ENCODE measurements at regions not wholly inside any gene's neighbourhood (a gene's known extent, or its start where the extent isn't known, plus 50 kb on each side); places are given as distances from the start of the nearest gene placed in this dataset.
A peak's percentile ranks its signal among the peaks of the same experiment; 100 is the strongest.

- FAIRE-seq: no peak
- no peak for DNase-seq (ENCODE audit: insufficient read length, low spot score)
These were observed 815.8 kb downstream of the BRINP1 start for GRCh38 chr9:118553465-118553864.

GRCh38 chr9:118554987-118555386, 814.2 kb downstream of the BRINP1 start:
- no peak for FAIRE-seq
- no peak for DNase-seq (ENCODE audit: insufficient read length, low spot score)

GRCh38 chr9:118558026-118558425, 811.2 kb downstream of the BRINP1 start:
- DNase-seq (ENCODE audit: insufficient read length, low spot score): no peak
- no peak for FAIRE-seq

GRCh38 chr9:118558891-118559290, 810.3 kb downstream of the BRINP1 start:
- no peak for DNase-seq (ENCODE audit: insufficient read length, low spot score)
- FAIRE-seq: no peak

GRCh38 chr9:118561051-118561450, 808.2 kb downstream of the BRINP1 start:
- DNase-seq (ENCODE audit: insufficient read length, low spot score): no peak
- no peak for FAIRE-seq

GRCh38 chr9:118563677-118564076, 805.6 kb downstream of the BRINP1 start:
- FAIRE-seq (no peak), DNase-seq (ENCODE audit: insufficient read length, low spot score) (no peak)

- FAIRE-seq (no peak), DNase-seq (ENCODE audit: insufficient read length, low spot score) (no peak)
These were observed 801.4 kb downstream of the BRINP1 start for GRCh38 chr9:118567861-118568260.

- FAIRE-seq (no peak), DNase-seq (ENCODE audit: insufficient read length, low spot score) (no peak)
These were observed 800.5 kb downstream of the BRINP1 start for GRCh38 chr9:118568704-118569103.

- DNase-seq (ENCODE audit: insufficient read length, low spot score): no peak
- no peak for FAIRE-seq
These were observed 800.1 kb downstream of the BRINP1 start for GRCh38 chr9:118569148-118569547.

- FAIRE-seq (no peak), DNase-seq (ENCODE audit: insufficient read length, low spot score) (no peak)
These were observed 799.2 kb downstream of the BRINP1 start for GRCh38 chr9:118570066-118570465.

GRCh38 chr9:118575341-118576070, 793.7 kb downstream of the BRINP1 start:
- FAIRE-seq (no peak), DNase-seq (ENCODE audit: insufficient read length, low spot score) (no peak)

GRCh38 chr9:118577121-118577520, 792.1 kb downstream of the BRINP1 start:
- no peak for FAIRE-seq
- DNase-seq (ENCODE audit: insufficient read length, low spot score): peak; percentile 14

GRCh38 chr9:118578467-118578866, 790.8 kb downstream of the BRINP1 start:
- FAIRE-seq (no peak), DNase-seq (ENCODE audit: insufficient read length, low spot score) (no peak)

- FAIRE-seq (no peak), DNase-seq (ENCODE audit: insufficient read length, low spot score) (no peak)
These were observed 785.8 kb downstream of the BRINP1 start for GRCh38 chr9:118583414-118583813.

- FAIRE-seq: no peak
- no peak for DNase-seq (ENCODE audit: insufficient read length, low spot score)
These were observed 782.3 kb downstream of the BRINP1 start for GRCh38 chr9:118586978-118587377.

GRCh38 chr9:118594428-118594827, 774.8 kb downstream of the BRINP1 start:
- DNase-seq (ENCODE audit: insufficient read length, low spot score) (no peak), FAIRE-seq (no peak)

GRCh38 chr9:118595719-118596305, 773.4 kb downstream of the BRINP1 start:
- DNase-seq (ENCODE audit: insufficient read length, low spot score) (peak; percentile 24), FAIRE-seq (no peak)

GRCh38 chr9:118596374-118597015, 772.7 kb downstream of the BRINP1 start:
- FAIRE-seq (no peak), DNase-seq (ENCODE audit: insufficient read length, low spot score) (peak; percentile 1)

GRCh38 chr9:118606668-118607067, 762.6 kb downstream of the BRINP1 start:
- DNase-seq (ENCODE audit: insufficient read length, low spot score) (no peak), FAIRE-seq (no peak)

- FAIRE-seq: no peak
- DNase-seq (ENCODE audit: insufficient read length, low spot score): no peak
These were observed 759.7 kb downstream of the BRINP1 start for GRCh38 chr9:118609355-118610044.

- FAIRE-seq (no peak), DNase-seq (ENCODE audit: insufficient read length, low spot score) (no peak)
These were observed 757.0 kb downstream of the BRINP1 start for GRCh38 chr9:118612201-118612600.

Measured in HTR-8/SVneo (cell line).